ENCODE measurements at regions not wholly inside any gene's neighbourhood (a gene's known extent, or its start where the extent isn't known, plus 50 kb on each side); places are given as distances from the start of the nearest gene placed in this dataset.

- H4K20me1 ChIP-seq (replicated peaks; ENCODE audit: insufficient read depth), result no peaks in the 10 kb centered on the region
- no peaks in the 10 kb centered on the region for H3K36me3 ChIP-seq (ENCODE audit: insufficient read depth)
- no peak overlapping the region for H2AFZ ChIP-seq
- no peak overlapping the region for H3K4me3 ChIP-seq
- TF ChIP-seq ZNF462 (CRISPR knock-in tag; IDR thresholded peaks at IDR 0.05), result no peak
- TF ChIP-seq REST (IDR thresholded peaks at IDR 0.05; ENCODE audit: unreplicated experiment), result no peak
- no peak for TF ChIP-seq ZNF114 (CRISPR knock-in tag; IDR thresholded peaks at IDR 0.05)
- no peak for TF ChIP-seq CREB1 (CRISPR knock-in tag; IDR thresholded peaks at IDR 0.05; ENCODE audit: low read depth)
- no peak for TF ChIP-seq EZH2 (IDR thresholded peaks at IDR 0.05; ENCODE audit: low read depth, unreplicated experiment)
- no peak for TF ChIP-seq POLR2AphosphoS5 (IDR thresholded peaks at IDR 0.05; ENCODE audit: low read depth)
- no peak for TF ChIP-seq STAT1 (IDR thresholded peaks at IDR 0.05; ENCODE audit: unreplicated experiment)
- no peak for TF ChIP-seq JUNB (IDR thresholded peaks at IDR 0.05; ENCODE audit: unreplicated experiment)
- no peak for TF ChIP-seq ZNF331 (CRISPR knock-in tag; IDR thresholded peaks at IDR 0.05; ENCODE audit: low read depth)
- TF ChIP-seq ETS1 (IDR thresholded peaks at IDR 0.05), result no peak
- TF ChIP-seq CTCF (conservative IDR thresholded peaks at IDR 0.05; ENCODE audit: low read depth in 2 of 2), result no peak
- no peak for TF ChIP-seq EZH2phosphoT487 (IDR thresholded peaks at IDR 0.05; ENCODE audit: unreplicated experiment)
- TF ChIP-seq NANOG (IDR thresholded peaks at IDR 0.05; ENCODE audit: borderline replicate concordance), result no peak
- peaks cover 56% of the 10 kb centered on the region for H3K9me3 Mint-ChIP-seq
- H3K79me2 ChIP-seq (replicated peaks; ENCODE audit: insufficient read depth), result no peaks in the 10 kb centered on the region
- no peak for ATAC-seq
- DNase-seq (ENCODE audit: low spot score), result no peak
- H3K27me3 ChIP-seq (ENCODE audit: insufficient read depth), result no peaks in the 10 kb centered on the region
- H3K27ac Mint-ChIP-seq, result no peak overlapping the region
- no peaks in the 10 kb centered on the region for H3K27me3 Mint-ChIP-seq (ENCODE audit: insufficient read depth, low read depth, poor library complexity)
- no peaks in the 10 kb centered on the region for H3K4me1 ChIP-seq (ENCODE audit: insufficient read depth)
- H3K4me2 ChIP-seq, result no peak overlapping the region
- H3K36me3 Mint-ChIP-seq (ENCODE audit: low read depth), result peaks cover 21% of the 10 kb centered on the region
- H3K27ac ChIP-seq (ENCODE audit: low read depth), result no peak overlapping the region
- no peaks in the 10 kb centered on the region for H3F3A ChIP-seq (replicated peaks; ENCODE audit: low read depth)
- no peak overlapping the region for H3K4me3 Mint-ChIP-seq
- no peaks in the 10 kb centered on the region for H3K9me2 ChIP-seq (ENCODE audit: insufficient read depth)
- H3K4me1 Mint-ChIP-seq, result no peaks in the 10 kb centered on the region
Measured at GRCh38 chr6:119921491-119922010, 572.0 kb upstream of the MAN1A1 start.
